GM12874 (cell line): ENCODE measurements at regions not wholly inside any gene's neighbourhood (a gene's known extent, or its start where the extent isn't known, plus 50 kb on each side); places are given as distances from the start of the nearest gene placed in this dataset.

Source experiments
- TF ChIP-seq, protein P1 (sequence below): IDR thresholded peaks from 2 replicates; pipeline ENCODE4 v1.5.1; 2011; ENCODE audit warnings: low read depth, mild to moderate bottlenecking, control low read depth, low read length, moderate library complexity; ENCODE audit not compliant: insufficient read depth

DNA sequence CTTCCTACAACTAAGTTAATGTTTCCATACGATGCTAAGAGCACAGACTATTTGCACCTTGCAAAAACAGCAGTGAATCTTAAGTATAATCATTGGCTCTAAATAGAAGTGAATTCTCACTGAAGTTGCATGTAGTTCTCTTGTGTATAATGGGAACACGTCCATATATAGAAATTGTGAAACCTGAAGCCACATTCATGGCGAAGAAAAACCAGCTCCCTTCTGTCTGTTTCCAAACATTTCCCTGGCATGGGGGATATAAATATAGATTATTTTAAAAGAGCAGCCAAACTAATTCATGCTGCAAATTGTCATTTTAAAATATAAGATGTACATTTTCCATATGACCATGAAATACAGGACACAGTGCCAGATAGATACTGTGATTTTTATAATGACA lies 71.1 kb downstream of the TRAM1L1 start:
- TF ChIP-seq, protein P1, sequence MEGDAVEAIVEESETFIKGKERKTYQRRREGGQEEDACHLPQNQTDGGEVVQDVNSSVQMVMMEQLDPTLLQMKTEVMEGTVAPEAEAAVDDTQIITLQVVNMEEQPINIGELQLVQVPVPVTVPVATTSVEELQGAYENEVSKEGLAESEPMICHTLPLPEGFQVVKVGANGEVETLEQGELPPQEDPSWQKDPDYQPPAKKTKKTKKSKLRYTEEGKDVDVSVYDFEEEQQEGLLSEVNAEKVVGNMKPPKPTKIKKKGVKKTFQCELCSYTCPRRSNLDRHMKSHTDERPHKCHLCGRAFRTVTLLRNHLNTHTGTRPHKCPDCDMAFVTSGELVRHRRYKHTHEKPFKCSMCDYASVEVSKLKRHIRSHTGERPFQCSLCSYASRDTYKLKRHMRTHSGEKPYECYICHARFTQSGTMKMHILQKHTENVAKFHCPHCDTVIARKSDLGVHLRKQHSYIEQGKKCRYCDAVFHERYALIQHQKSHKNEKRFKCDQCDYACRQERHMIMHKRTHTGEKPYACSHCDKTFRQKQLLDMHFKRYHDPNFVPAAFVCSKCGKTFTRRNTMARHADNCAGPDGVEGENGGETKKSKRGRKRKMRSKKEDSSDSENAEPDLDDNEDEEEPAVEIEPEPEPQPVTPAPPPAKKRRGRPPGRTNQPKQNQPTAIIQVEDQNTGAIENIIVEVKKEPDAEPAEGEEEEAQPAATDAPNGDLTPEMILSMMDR: no peak

DNA sequence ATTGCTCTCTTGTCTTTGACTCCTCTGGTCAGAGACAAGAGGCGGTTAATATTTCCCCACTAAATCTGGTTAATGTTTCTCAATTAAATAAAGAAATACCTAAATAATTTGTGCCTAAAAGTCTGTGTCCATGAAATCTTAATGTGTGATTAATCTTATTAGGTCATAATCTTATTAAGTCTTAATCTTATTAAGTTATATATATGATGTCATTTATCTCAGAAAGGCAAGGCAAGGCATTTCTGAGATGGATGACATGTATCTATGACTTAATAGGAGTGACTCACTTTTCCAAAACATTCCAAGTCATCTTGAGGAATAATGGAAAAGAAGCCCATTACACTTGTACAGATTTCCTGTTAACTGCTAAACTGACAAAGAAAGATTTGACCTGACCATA lies 74.7 kb downstream of the TRAM1L1 start:
- TF ChIP-seq, protein P1: no peak

- TF ChIP-seq, protein P1: no peak
Measured at GRCh38 chr4:117001077-117001476, 84.3 kb downstream of the TRAM1L1 start.

DNA sequence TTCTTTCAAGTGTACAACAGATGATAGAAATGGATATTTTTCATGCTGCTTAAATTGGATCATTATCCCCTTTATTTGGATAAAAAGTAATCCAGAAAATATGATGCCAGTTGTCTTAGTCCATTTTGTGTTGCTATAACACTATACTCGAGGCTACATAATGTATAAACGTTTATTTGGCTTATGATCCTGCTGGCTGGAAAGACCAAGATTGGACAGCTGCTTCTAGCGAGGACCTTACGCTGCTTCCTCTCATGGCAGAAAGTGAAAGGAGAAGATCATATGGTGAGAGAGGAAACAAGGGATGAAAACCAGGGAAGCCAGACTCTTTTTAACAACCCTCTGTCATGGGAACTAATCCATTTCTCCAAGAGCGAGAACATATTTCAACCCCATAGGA lies 102.7 kb downstream of the TRAM1L1 start:
- TF ChIP-seq, protein P1: no peak

DNA sequence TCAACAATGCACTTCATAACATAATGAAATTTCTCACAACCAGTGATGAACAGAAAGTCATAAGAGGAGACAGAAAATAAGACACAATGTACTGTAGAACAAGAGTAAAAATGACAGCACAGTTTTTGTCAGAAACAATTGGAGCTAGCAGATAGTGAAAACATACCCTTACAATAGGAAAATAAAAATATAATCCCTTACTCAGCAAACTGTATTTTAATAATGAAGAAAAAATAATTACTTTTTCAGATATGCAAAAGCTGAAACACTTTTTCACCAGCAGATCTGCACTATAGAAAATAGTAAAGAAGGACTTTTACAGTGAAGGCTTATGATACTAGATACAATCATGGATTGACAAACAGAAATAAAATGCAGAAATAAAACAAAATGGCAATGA lies 126.3 kb downstream of the TRAM1L1 start:
- TF ChIP-seq, protein P1: no peak

- TF ChIP-seq, protein P1: no peak
Measured at GRCh38 chr4:116953947-116954346, 131.4 kb downstream of the TRAM1L1 start.

DNA sequence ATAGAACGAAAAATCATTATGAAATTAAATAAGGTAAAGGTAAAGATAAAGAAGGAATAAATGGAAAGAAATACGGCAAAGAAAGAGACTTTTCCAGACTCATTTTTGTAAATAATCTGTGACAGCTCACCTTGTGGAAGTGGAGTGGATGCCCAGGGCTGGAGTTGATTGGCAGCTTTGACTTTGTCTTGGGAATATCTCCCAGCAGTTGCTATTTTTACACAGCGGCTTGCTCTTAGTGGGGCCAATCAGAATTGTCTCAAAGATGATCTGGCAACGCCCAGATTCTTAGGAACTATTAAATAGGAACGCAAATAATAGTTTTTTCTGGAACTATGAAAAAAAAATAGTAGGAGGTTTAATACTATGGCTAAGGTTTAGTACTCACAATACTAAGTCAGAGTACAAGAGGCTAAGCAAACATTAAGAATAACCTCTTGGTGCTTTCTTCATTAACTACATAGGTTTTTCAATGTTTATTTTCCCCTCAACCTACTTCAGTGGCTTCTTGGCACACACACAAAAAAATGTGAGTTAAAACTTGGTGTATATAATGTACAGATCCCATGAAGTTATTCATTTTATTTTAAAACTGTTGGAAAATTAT lies 132.7 kb downstream of the TRAM1L1 start:
- TF ChIP-seq, protein P1: no peak
